MM.1S (cell line): ENCODE measurements at regions not wholly inside any gene's neighbourhood (a gene's known extent, or its start where the extent isn't known, plus 50 kb on each side); places are given as distances from the start of the nearest gene placed in this dataset.

Experiments used
- DNase-seq: peaks from one replicate; pipeline ENCODE4 v3.0.0-alpha.2; 2015
- H2AFZ ChIP-seq: fragments of 300-600 bp; sonication (generic); 2 replicates; pipeline ENCODE4 v1.6.0; 2016; ENCODE audit warnings: antibody characterized with exemption, low read length
- H3F3A ChIP-seq: fragments of 300-600 bp; sonication (generic); 2 replicates; pipeline ENCODE4 v1.6.1; 2016; ENCODE audit warnings: mild to moderate bottlenecking, antibody characterized with exemption, low read length, moderate library complexity, mixed read lengths; ENCODE audit not compliant: insufficient read depth
- H3K27ac ChIP-seq: fragments of 300-600 bp; sonication (generic); 2 replicates; pipeline ENCODE4 v1.5.1; 2016; ENCODE audit warnings: mild to moderate bottlenecking, low read length
- H3K27me3 ChIP-seq: fragments of 300-600 bp; sonication (generic); replicated peaks from 2 replicates; pipeline ENCODE4 v1.6.0; 2016; ENCODE audit warnings: low read length; ENCODE audit not compliant: insufficient read depth
- H3K36me3 ChIP-seq: fragments of 300-600 bp; sonication (generic); replicated peaks from 2 replicates; pipeline ENCODE4 v1.6.1; 2016; ENCODE audit warnings: mild to moderate bottlenecking, low read length, mixed read lengths; ENCODE audit not compliant: insufficient read depth
- H3K4me1 ChIP-seq: fragments of 300-600 bp; sonication (generic); 2 replicates; pipeline ENCODE4 v1.6.1; 2016; ENCODE audit warnings: low read length, mixed read lengths
- H3K4me2 ChIP-seq: fragments of 300-600 bp; sonication (generic); 2 replicates; pipeline ENCODE4 v1.6.0; 2016; ENCODE audit warnings: low read depth, low read length
- H3K4me3 ChIP-seq: fragments of 300-600 bp; sonication (generic); 2 replicates; pipeline ENCODE4 v1.5.1; 2016; ENCODE audit warnings: low read length, mixed read lengths
- H3K79me2 ChIP-seq: fragments of 300-600 bp; sonication (generic); 2 replicates; pipeline ENCODE4 v1.6.1; 2016; ENCODE audit warnings: mixed run types, low read length, mixed read lengths
- H3K9ac ChIP-seq: fragments of 300-600 bp; sonication (generic); 2 replicates; pipeline ENCODE4 v1.6.1; 2016; ENCODE audit warnings: low read length, mixed read lengths
- H3K9me2 ChIP-seq: fragments of 300-600 bp; sonication (generic); replicated peaks from 2 replicates; pipeline ENCODE4 v1.6.1; 2016; ENCODE audit warnings: mild to moderate bottlenecking, low read length, mixed read lengths; ENCODE audit not compliant: insufficient read depth
- H3K9me3 ChIP-seq: fragments of 300-600 bp; sonication (generic); replicated peaks from 2 replicates; pipeline ENCODE4 v1.6.1; 2016; ENCODE audit warnings: mild to moderate bottlenecking, low read length, mixed read lengths; ENCODE audit not compliant: insufficient read depth
- H4K20me1 ChIP-seq: fragments of 300-600 bp; sonication (generic); 2 replicates; pipeline ENCODE4 v1.6.1; 2016; ENCODE audit warnings: mild to moderate bottlenecking, low read length, moderate library complexity, mixed read lengths; ENCODE audit not compliant: insufficient read depth
- CTCF ChIP-seq: fragments of 300-600 bp; sonication (generic); IDR thresholded peaks from 2 replicates; pipeline ENCODE4 v1.5.1; 2016; ENCODE audit warnings: antibody characterized with exemption, low read length, mixed read lengths
- EZH2 ChIP-seq: fragments of 300-600 bp; sonication (generic); optimal IDR thresholded peaks from 2 replicates; pipeline ENCODE3; 2017; ENCODE audit warnings: low read depth, mild to moderate bottlenecking, antibody characterized with exemption, low read length, mixed read lengths
- EZH2phosphoT487 ChIP-seq: fragments of 300-600 bp; sonication (generic); IDR thresholded peaks from 2 replicates; pipeline ENCODE4 v1.6.1; 2018; ENCODE audit warnings: antibody characterized with exemption, low read length

DNA sequence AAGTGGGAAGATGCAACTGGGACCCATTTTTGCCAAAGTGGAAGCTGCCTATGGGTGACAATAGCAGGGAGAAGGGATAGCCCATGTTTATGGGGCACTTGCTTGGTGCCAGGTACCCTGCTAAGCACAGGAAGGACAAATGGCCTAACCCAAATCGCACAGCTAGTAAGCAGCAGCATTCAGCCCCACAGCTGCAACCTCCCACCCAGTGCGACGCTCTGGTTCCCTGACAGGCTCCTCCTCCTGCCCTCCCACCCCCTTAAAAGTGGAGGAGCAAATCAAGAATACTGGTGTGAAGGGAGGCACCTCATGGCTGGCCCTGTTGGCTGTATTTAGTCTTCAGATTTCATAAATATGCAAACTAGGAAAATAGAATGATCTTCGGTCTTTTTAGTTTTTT is 76.2 kb downstream of the RIN2 start:
- Histone ChIP-seq H3K36me3 (no peaks in the 10 kb centered on the region), H3K4me2 (no peak overlapping the region), H3K9me2 (no peaks in the 10 kb centered on the region), H2AFZ (no peak overlapping the region), H3K4me1 (no peaks in the 10 kb centered on the region), H3K27me3 (no peaks in the 10 kb centered on the region), H3K79me2 (no peaks in the 10 kb centered on the region), H3F3A (no peaks in the 10 kb centered on the region), H3K27ac (no peak overlapping the region), H3K9me3 (no peaks in the 10 kb centered on the region), H4K20me1 (no peaks in the 10 kb centered on the region), H3K9ac (no peak overlapping the region), H3K4me3 (no peak overlapping the region)
- DNase-seq = no peak
- TF ChIP-seq EZH2 (no peak), CTCF (no peak), EZH2phosphoT487 (no peak)

DNA sequence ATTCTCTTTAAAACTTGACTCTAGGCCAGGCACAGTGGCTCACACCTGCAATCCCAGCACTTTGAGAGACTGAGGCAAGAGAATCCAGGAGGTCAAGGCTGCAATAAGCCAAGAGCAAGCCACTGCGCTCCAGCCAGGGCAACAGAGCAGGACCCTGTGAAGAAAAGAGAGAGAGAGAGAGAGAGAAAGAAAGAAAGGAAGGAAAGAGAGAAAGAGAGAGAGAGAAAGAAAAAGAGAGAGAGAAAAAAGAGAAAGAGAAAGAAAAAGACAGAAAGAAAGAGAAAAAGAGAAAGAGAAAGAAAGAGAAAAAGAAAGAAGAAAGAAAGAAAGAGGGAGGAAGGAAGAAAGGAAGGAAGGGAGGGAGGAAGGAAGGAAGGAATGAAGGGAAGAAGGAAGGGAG is 76.7 kb downstream of the RIN2 start:
- Histone ChIP-seq H3K9ac (no peak overlapping the region), H3K4me2 (no peak overlapping the region), H3K9me2 (no peaks in the 10 kb centered on the region), H3F3A (no peaks in the 10 kb centered on the region), H3K27ac (no peak overlapping the region), H3K4me3 (no peak overlapping the region), H3K36me3 (no peaks in the 10 kb centered on the region), H3K79me2 (no peaks in the 10 kb centered on the region), H3K4me1 (no peaks in the 10 kb centered on the region), H4K20me1 (no peaks in the 10 kb centered on the region), H3K27me3 (no peaks in the 10 kb centered on the region), H2AFZ (no peak overlapping the region), H3K9me3 (no peaks in the 10 kb centered on the region)
- no peak for DNase-seq
- TF ChIP-seq CTCF (no peak), EZH2 (no peak), EZH2phosphoT487 (no peak)

DNA sequence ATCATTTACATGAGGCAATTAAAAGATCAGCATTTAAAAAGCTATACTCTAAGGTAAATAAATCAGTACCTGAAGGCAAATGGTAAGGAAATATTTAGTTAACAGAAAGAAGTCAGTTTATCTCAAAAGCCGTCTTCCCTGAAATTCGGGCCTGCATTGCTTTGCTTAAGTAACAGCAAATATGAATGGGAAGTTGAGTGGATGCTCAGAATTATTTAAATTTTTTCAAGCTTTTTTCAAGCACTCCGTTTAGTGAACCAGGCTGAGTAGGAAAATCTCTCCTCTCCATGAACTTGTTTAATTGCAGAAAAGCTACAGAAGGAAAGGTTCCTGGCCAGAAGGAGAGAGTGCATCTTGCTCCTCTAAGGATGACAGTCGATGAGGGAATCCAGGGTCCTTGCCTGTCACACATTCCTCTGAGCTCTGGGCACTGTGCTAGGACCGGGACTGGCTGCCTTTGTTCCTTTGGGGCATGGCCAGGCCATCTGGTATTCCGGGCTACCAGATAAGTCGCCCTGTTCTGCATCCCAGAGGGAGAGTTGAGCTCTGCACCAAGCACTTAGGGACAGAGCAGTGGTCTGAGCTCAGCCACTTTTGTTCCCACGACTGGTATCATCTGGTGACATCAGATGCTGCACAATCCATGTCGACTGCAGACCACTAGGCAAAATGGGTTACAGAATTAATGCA is 77.6 kb downstream of the RIN2 start:
- DNase-seq = no peak
- H3K27ac ChIP-seq = no peak overlapping the region

More for the DNA sequence above, 77.6 kb downstream of the RIN2 start:
- Histone ChIP-seq H3K9ac (no peak overlapping the region), H3F3A (no peaks in the 10 kb centered on the region), H4K20me1 (no peaks in the 10 kb centered on the region), H3K4me2 (no peak overlapping the region), H3K9me2 (no peaks in the 10 kb centered on the region), H3K36me3 (no peaks in the 10 kb centered on the region), H3K9me3 (no peaks in the 10 kb centered on the region), H3K79me2 (no peaks in the 10 kb centered on the region), H2AFZ (no peak overlapping the region), H3K27me3 (no peaks in the 10 kb centered on the region), H3K4me3 (no peak overlapping the region), H3K4me1 (no peaks in the 10 kb centered on the region)
- TF ChIP-seq EZH2phosphoT487 = no peak
- no peak for TF ChIP-seq CTCF
- no peak for TF ChIP-seq EZH2
